HEK293 (cell line): ENCODE measurements at regions not wholly inside any gene's neighbourhood (a gene's known extent, or its start where the extent isn't known, plus 50 kb on each side); places are given as distances from the start of the nearest gene placed in this dataset.
A peak's percentile ranks its signal among the peaks of the same experiment; 100 is the strongest.

Experiments
- CTCF ChIA-PET: fragments of 350-600 bp; formaldehyde crosslinking; extraction: SDS; loops from one replicate; lab custom pipeline; 2021; ENCODE audit warnings: antibody characterized with exemption; lab: Yijun Ruan, JAX
- POLR2A ChIA-PET: fragments of 300-600 bp; formaldehyde crosslinking; extraction: SDS; loops from one replicate; lab custom pipeline; 2020; ENCODE audit warnings: antibody characterized with exemption, inconsistent platforms; lab: Yijun Ruan, JAX
- H3K27ac ChIP-seq: fragments of 200-500 bp; sonication (Bioruptor generic); 2 replicates; pipeline ENCODE4 v1.5.1; 2014; ENCODE audit warnings: low read depth, low read length, control low read depth, inconsistent platforms; ENCODE audit errors: extremely low read depth
- H3K36me3 ChIP-seq, 2 experiments: fragments of 200-500 bp in 1 of 2; sonication (Bioruptor generic) in 1 of 2; 1 replicate in 1 of 2; 2 replicates in 1 of 2; pipeline ENCODE4 v1.5.1; 2014 to 2017; ENCODE audit warnings: inconsistent platforms in 2 of 2, low read length in 2 of 2; ENCODE audit not compliant: control insufficient read depth in 2 of 2, insufficient read depth in 1 of 2
- H3K4me1 ChIP-seq: fragments of 200-500 bp; sonication (Bioruptor generic); 2 replicates; pipeline ENCODE4 v1.5.1; 2014; ENCODE audit warnings: mild to moderate bottlenecking, low read length, inconsistent platforms; ENCODE audit not compliant: control insufficient read depth, insufficient read depth
- H3K4me3 ChIP-seq: 2 replicates; pipeline ENCODE4 v1.5.1; 2011; ENCODE audit warnings: low read depth, mild to moderate bottlenecking, control low read depth, low read length, moderate library complexity
- H3K9me3 ChIP-seq: fragments of 200-500 bp; sonication (Bioruptor generic); 2 replicates; pipeline ENCODE4 v1.5.1; 2014; ENCODE audit warnings: low read depth, low read length, inconsistent platforms; ENCODE audit not compliant: control insufficient read depth, insufficient read depth
- GLIS2 ChIP-seq: fragments of 450-650 bp; formaldehyde crosslinking; IDR thresholded peaks from 2 replicates; pipeline ENCODE4 v1.5.1; 2016; ENCODE audit warnings: missing biosample characterization, missing genetic modification characterization
- HOXA7 ChIP-seq: sonication (generic); formaldehyde crosslinking; IDR thresholded peaks from 2 replicates; pipeline ENCODE4 v1.8.1; 2022; ENCODE audit warnings: missing genetic modification reagents, borderline replicate concordance
- MZF1 ChIP-seq: fragments of 450-650 bp; formaldehyde crosslinking; IDR thresholded peaks from 2 replicates; pipeline ENCODE4 v1.5.1; 2017; ENCODE audit warnings: missing biosample characterization, missing genetic modification characterization, borderline replicate concordance
- REPIN1 ChIP-seq: fragments of 450-650 bp; formaldehyde crosslinking; IDR thresholded peaks from 2 replicates; pipeline ENCODE4 v1.5.1; 2017; ENCODE audit warnings: missing biosample characterization, missing genetic modification characterization, low read depth
- ZBTB20 ChIP-seq: fragments of 450-650 bp; formaldehyde crosslinking; IDR thresholded peaks from 2 replicates; pipeline ENCODE4 v1.5.1; 2016; ENCODE audit warnings: missing biosample characterization, missing genetic modification characterization
- ZFP3 ChIP-seq: fragments of 450-650 bp; formaldehyde crosslinking; IDR thresholded peaks from 2 replicates; pipeline ENCODE4 v1.5.1; 2016; ENCODE audit warnings: low read depth, missing biosample characterization, missing genetic modification characterization
- ZIC2 ChIP-seq: fragments of 450-650 bp; formaldehyde crosslinking; IDR thresholded peaks from 2 replicates; pipeline ENCODE4 v1.5.1; 2016; ENCODE audit warnings: missing biosample characterization, missing genetic modification characterization
- ZNF202 ChIP-seq: fragments of 450-650 bp; formaldehyde crosslinking; IDR thresholded peaks from 2 replicates; pipeline ENCODE4 v1.5.1; 2016; ENCODE audit warnings: missing biosample characterization, missing genetic modification characterization, borderline replicate concordance
- ZNF335 ChIP-seq: fragments of 450-650 bp; formaldehyde crosslinking; conservative IDR thresholded peaks from 2 replicates; pipeline ENCODE4 v1.5.1; 2016; ENCODE audit warnings: missing biosample characterization, missing genetic modification characterization
- ZNF394 ChIP-seq: fragments of 450-650 bp; formaldehyde crosslinking; IDR thresholded peaks from 2 replicates; pipeline ENCODE4 v1.5.1; 2016; ENCODE audit warnings: missing biosample characterization, missing genetic modification characterization, mild to moderate bottlenecking, moderate library complexity, borderline replicate concordance
- ZNF423 ChIP-seq: fragments of 450-650 bp; formaldehyde crosslinking; IDR thresholded peaks from 2 replicates; pipeline ENCODE4 v1.5.1; 2016; ENCODE audit warnings: missing biosample characterization, missing genetic modification characterization
- ZNF501 ChIP-seq: fragments of 450-650 bp; formaldehyde crosslinking; IDR thresholded peaks from 2 replicates; pipeline ENCODE4 v1.5.1; 2016; ENCODE audit warnings: missing biosample characterization, missing genetic modification characterization
- ZNF521 ChIP-seq: fragments of 450-650 bp; formaldehyde crosslinking; IDR thresholded peaks from 2 replicates; pipeline ENCODE4 v1.5.1; 2017; ENCODE audit warnings: missing biosample characterization, mild to moderate bottlenecking, missing genetic modification characterization
- ZNF555 ChIP-seq: fragments of 450-650 bp; formaldehyde crosslinking; conservative IDR thresholded peaks from 2 replicates; pipeline ENCODE4 v1.5.1; 2017; ENCODE audit warnings: missing biosample characterization, mild to moderate bottlenecking, missing genetic modification characterization, inconsistent platforms
- ZNF558 ChIP-seq: fragments of 450-650 bp; formaldehyde crosslinking; IDR thresholded peaks from 2 replicates; pipeline ENCODE4 v1.5.1; 2016; ENCODE audit warnings: missing biosample characterization, missing genetic modification characterization
- ZNF621 ChIP-seq: fragments of 450-650 bp; formaldehyde crosslinking; IDR thresholded peaks from 2 replicates; pipeline ENCODE4 v1.5.1; 2017; ENCODE audit warnings: missing biosample characterization, missing genetic modification characterization
- ZNF629 ChIP-seq: fragments of 450-650 bp; formaldehyde crosslinking; IDR thresholded peaks from 2 replicates; pipeline ENCODE4 v1.5.1; 2017; ENCODE audit warnings: missing biosample characterization, missing genetic modification characterization
- ZNF658 ChIP-seq: fragments of 450-650 bp; formaldehyde crosslinking; IDR thresholded peaks from 2 replicates; pipeline ENCODE4; 2016; ENCODE audit warnings: missing biosample characterization, missing genetic modification characterization
- ZNF776 ChIP-seq: fragments of 450-650 bp; formaldehyde crosslinking; IDR thresholded peaks from 2 replicates; pipeline ENCODE4 v1.5.0; 2017; ENCODE audit warnings: missing biosample characterization, missing genetic modification characterization, borderline replicate concordance
- ZNF791 ChIP-seq: fragments of 450-650 bp; formaldehyde crosslinking; IDR thresholded peaks from 2 replicates; pipeline ENCODE4 v1.5.1; 2016; ENCODE audit warnings: missing biosample characterization, missing genetic modification characterization
- ZSCAN23 ChIP-seq: fragments of 450-650 bp; formaldehyde crosslinking; IDR thresholded peaks from 2 replicates; pipeline ENCODE4 v1.5.1; 2016; ENCODE audit warnings: missing biosample characterization, missing genetic modification characterization
- TF ChIP-seq, protein P1 (sequence below): fragments of 450-650 bp; formaldehyde crosslinking; IDR thresholded peaks from 2 replicates; pipeline ENCODE4 v1.5.1; 2016; ENCODE audit warnings: missing biosample characterization, missing genetic modification characterization
- TF ChIP-seq, protein P2 (sequence below): fragments of 450-650 bp; formaldehyde crosslinking; IDR thresholded peaks from 2 replicates; pipeline ENCODE4 v1.5.1; 2016; ENCODE audit warnings: missing biosample characterization, missing genetic modification characterization
- TF ChIP-seq, protein P3 (sequence below): fragments of 450-650 bp; formaldehyde crosslinking; IDR thresholded peaks from 2 replicates; pipeline ENCODE4 v1.5.1; 2016; ENCODE audit warnings: missing biosample characterization, missing genetic modification characterization
- TF ChIP-seq, protein P4 (sequence below): fragments of 450-650 bp; formaldehyde crosslinking; IDR thresholded peaks from 2 replicates; pipeline ENCODE4 v1.5.1; 2016; ENCODE audit warnings: missing biosample characterization, missing genetic modification characterization
- TF ChIP-seq, protein P5 (sequence below): fragments of 450-650 bp; formaldehyde crosslinking; IDR thresholded peaks from 2 replicates; pipeline ENCODE4 v1.5.1; 2016; ENCODE audit warnings: missing biosample characterization, missing genetic modification characterization
- TF ChIP-seq, protein P6 (sequence below): fragments of 450-650 bp; formaldehyde crosslinking; IDR thresholded peaks from 2 replicates; pipeline ENCODE4 v1.5.1; 2016; ENCODE audit warnings: missing biosample characterization, missing genetic modification characterization, low read depth

DNA sequence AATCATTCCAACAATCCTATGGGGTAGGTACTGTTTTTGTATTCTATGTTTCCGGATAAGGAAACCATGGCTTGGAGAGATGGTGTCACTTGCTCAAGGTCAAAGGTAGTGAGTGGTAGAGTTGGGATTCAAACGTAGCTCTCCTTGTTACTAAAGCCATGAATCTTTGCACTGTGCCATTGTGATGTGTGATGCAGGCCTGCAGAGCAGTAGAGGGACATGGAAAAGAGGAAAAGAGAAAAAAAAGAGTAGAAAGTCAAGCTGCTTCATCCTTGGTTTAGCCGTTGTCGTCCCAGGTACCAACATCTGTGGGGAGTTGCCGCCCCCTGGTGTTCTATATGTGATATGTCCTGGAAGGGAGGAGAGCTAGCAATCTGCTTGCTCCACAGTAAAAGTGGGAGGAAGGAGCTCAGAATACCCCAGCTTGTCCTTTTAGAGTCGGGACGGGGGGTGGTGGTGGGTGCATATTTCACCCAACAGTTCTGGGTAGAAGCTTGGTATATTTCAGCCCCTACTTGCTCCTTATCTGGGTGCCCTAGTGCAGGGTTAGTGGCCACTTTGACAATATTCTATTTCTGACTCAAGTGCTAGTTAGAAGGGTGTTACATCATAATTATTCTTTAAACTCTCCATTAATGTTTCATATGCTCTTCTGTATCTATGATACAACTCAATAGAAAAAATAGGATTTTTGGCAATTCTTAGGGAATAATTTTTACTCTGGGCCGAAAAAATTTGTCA, 98.4 kb downstream of the EBNA1BP2 start (continued):
- TF ChIP-seq ZNF629 (tag by site-specific recombination) (0 out of 2 replicates have a peak, but pooled peaks have one; percentile 29), ZNF555 (tag by site-specific recombination) (no peak), GLIS2 (tag by site-specific recombination) (no peak), ZSCAN23 (tag by site-specific recombination) (no peak), ZNF423 (tag by site-specific recombination) (no peak), ZNF394 (tag by site-specific recombination) (peak; percentile 24; the same call in 1 of the 2 replicates), ZNF621 (tag by site-specific recombination) (no peak), ZNF791 (no peak), ZNF558 (tag by site-specific recombination) (no peak), ZBTB20 (tag by site-specific recombination) (no peak), MZF1 (tag by site-specific recombination) (no peak), ZNF658 (tag by site-specific recombination) (no peak), ZNF521 (tag by site-specific recombination) (no peak), ZNF776 (no peak), ZFP3 (tag by site-specific recombination) (no peak)
- TF ChIP-seq, protein P1, sequence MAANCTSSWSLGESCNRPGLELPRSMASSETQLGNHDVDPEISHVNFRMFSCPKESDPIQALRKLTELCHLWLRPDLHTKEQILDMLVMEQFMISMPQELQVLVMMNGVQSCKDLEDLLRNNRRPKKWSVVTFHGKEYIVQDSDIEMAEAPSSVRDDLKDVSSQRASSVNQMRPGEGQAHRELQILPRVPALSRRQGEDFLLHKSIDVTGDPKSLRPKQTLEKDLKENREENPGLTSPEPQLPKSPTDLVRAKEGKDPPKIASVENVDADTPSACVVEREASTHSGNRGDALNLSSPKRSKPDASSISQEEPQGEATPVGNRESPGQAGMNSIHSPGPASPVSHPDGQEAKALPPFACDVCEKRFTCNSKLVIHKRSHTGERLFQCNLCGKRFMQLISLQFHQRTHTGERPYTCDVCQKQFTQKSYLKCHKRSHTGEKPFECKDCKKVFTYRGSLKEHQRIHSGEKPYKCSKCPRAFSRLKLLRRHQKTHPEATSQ = no peak
- TF ChIP-seq, protein P2, sequence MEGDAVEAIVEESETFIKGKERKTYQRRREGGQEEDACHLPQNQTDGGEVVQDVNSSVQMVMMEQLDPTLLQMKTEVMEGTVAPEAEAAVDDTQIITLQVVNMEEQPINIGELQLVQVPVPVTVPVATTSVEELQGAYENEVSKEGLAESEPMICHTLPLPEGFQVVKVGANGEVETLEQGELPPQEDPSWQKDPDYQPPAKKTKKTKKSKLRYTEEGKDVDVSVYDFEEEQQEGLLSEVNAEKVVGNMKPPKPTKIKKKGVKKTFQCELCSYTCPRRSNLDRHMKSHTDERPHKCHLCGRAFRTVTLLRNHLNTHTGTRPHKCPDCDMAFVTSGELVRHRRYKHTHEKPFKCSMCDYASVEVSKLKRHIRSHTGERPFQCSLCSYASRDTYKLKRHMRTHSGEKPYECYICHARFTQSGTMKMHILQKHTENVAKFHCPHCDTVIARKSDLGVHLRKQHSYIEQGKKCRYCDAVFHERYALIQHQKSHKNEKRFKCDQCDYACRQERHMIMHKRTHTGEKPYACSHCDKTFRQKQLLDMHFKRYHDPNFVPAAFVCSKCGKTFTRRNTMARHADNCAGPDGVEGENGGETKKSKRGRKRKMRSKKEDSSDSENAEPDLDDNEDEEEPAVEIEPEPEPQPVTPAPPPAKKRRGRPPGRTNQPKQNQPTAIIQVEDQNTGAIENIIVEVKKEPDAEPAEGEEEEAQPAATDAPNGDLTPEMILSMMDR = peak; percentile 73
- TF ChIP-seq, protein P3, sequence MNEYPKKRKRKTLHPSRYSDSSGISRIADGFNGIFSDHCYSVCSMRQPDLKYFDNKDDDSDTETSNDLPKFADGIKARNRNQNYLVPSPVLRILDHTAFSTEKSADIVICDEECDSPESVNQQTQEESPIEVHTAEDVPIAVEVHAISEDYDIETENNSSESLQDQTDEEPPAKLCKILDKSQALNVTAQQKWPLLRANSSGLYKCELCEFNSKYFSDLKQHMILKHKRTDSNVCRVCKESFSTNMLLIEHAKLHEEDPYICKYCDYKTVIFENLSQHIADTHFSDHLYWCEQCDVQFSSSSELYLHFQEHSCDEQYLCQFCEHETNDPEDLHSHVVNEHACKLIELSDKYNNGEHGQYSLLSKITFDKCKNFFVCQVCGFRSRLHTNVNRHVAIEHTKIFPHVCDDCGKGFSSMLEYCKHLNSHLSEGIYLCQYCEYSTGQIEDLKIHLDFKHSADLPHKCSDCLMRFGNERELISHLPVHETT (tag by site-specific recombination) = no peak
- TF ChIP-seq, protein P4, sequence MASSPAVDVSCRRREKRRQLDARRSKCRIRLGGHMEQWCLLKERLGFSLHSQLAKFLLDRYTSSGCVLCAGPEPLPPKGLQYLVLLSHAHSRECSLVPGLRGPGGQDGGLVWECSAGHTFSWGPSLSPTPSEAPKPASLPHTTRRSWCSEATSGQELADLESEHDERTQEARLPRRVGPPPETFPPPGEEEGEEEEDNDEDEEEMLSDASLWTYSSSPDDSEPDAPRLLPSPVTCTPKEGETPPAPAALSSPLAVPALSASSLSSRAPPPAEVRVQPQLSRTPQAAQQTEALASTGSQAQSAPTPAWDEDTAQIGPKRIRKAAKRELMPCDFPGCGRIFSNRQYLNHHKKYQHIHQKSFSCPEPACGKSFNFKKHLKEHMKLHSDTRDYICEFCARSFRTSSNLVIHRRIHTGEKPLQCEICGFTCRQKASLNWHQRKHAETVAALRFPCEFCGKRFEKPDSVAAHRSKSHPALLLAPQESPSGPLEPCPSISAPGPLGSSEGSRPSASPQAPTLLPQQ (tag by site-specific recombination) = no peak

DNA sequence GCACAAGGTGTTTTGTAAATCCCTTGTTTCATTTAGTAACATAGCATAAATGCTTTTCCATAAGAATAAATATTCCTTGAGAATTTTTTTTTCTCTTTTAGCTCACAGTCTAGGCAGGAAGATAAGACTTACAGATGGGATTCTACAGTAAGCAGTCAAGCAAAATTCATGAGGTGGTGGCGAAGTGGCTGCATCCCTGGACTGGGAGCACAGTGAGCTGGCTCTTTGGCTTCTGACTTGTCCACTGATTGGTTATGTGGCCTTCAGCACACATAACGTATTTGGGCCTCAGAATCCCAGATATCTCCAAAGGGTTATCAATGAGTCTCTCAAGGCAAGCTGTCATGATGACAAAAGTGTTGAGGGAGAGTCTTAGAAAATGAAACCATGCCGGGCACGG, 99.8 kb downstream of the EBNA1BP2 start:
- H3K4me3 ChIP-seq = no peak overlapping the region
- CTCF ChIA-PET = interaction anchor here (1.7 to 9.1 kb wide), 11 partner anchors 11 to 492 kb away, joined by 7 to 298 read pairs (median 12); no protein-coding TSS in a partner anchor
- H3K36me3 ChIP-seq = no peaks in the 10 kb centered on the region
- H3K4me1 ChIP-seq = no peaks in the 10 kb centered on the region; the same call in 1 of the 2 replicates
- POLR2A ChIA-PET = no interaction called here
- no peaks in the 10 kb centered on the region for H3K9me3 ChIP-seq
- H3K27ac ChIP-seq = no peak overlapping the region
- TF ChIP-seq ZIC2 (tag by site-specific recombination) (no peak), HOXA7 (no peak), ZNF335 (tag by site-specific recombination) (no peak), ZNF202 (no peak), ZNF501 (tag by site-specific recombination) (no peak), REPIN1 (tag by site-specific recombination) (no peak), ZSCAN23 (tag by site-specific recombination) (no peak)
- TF ChIP-seq, protein P5, sequence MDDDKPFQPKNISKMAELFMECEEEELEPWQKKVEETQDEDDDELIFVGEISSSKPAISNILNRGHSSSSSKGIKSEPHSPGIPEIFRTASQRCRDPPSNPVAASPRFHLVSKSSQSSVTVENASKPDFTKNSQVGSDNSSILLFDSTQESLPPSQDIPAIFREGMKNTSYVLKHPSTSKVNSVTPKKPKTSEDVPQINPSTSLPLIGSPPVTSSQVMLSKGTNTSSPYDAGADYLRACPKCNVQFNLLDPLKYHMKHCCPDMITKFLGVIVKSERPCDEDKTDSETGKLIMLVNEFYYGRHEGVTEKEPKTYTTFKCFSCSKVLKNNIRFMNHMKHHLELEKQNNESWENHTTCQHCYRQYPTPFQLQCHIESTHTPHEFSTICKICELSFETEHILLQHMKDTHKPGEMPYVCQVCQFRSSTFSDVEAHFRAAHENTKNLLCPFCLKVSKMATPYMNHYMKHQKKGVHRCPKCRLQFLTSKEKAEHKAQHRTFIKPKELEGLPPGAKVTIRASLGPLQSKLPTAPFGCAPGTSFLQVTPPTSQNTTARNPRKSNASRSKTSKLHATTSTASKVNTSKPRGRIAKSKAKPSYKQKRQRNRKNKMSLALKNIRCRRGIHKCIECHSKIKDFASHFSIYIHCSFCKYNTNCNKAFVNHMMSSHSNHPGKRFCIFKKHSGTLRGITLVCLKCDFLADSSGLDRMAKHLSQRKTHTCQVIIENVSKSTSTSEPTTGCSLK (tag by site-specific recombination) = no peak
- TF ChIP-seq, protein P6, sequence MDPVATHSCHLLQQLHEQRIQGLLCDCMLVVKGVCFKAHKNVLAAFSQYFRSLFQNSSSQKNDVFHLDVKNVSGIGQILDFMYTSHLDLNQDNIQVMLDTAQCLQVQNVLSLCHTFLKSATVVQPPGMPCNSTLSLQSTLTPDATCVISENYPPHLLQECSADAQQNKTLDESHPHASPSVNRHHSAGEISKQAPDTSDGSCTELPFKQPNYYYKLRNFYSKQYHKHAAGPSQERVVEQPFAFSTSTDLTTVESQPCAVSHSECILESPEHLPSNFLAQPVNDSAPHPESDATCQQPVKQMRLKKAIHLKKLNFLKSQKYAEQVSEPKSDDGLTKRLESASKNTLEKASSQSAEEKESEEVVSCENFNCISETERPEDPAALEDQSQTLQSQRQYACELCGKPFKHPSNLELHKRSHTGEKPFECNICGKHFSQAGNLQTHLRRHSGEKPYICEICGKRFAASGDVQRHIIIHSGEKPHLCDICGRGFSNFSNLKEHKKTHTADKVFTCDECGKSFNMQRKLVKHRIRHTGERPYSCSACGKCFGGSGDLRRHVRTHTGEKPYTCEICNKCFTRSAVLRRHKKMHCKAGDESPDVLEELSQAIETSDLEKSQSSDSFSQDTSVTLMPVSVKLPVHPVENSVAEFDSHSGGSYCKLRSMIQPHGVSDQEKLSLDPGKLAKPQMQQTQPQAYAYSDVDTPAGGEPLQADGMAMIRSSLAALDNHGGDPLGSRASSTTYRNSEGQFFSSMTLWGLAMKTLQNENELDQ = no peak
